ENCODE measurements at regions not wholly inside any gene's neighbourhood (a gene's known extent, or its start where the extent isn't known, plus 50 kb on each side); places are given as distances from the start of the nearest gene placed in this dataset.

DNA sequence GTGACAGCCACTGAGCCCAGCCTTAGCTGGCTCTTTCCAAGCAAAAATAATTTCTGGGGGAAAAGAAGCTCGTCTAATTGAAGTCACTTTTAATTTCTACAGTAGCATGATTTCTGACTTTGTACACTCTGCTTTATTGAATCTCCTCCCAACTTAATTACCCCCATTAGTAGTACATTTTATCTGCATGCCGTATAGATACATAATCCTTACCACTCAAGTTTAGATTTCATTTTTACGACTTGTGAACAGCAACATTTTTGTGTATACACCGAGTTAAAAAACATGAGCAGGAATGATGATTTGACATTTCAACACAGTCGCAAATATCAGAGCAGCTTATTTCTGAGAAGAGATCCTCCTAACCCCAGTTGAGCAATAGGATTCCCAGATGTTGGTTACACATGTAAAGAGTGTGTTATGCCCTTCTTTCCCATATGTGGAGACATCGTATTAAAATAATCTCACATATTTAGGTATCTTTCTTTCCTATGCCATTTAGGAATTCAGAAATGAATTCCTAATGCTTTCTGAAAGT, 127.3 kb upstream of the MTHFD1L start (continued):
- TF ChIP-seq ZNF155 (tag by site-specific recombination; IDR thresholded peaks at IDR 0.05) (no peak), ZSCAN16 (tag by site-specific recombination; IDR thresholded peaks at IDR 0.05) (no peak), ZNF169 (tag by site-specific recombination; IDR thresholded peaks at IDR 0.05) (no peak), ZNF654 (tag by site-specific recombination; IDR thresholded peaks at IDR 0.05; ENCODE audit: low read depth) (no peak), ZNF23 (tag by site-specific recombination; IDR thresholded peaks at IDR 0.05; ENCODE audit: borderline replicate concordance) (no peak), ZNF280D (tag by site-specific recombination; IDR thresholded peaks at IDR 0.05) (no peak), GLIS2 (tag by site-specific recombination; IDR thresholded peaks at IDR 0.05) (no peak), ZBTB17 (tag by site-specific recombination; IDR thresholded peaks at IDR 0.05) (no peak), WT1 (tag by site-specific recombination; IDR thresholded peaks at IDR 0.05) (peak; percentile 67), TRIM28 (IDR thresholded peaks at IDR 0.05; ENCODE audit: borderline replicate concordance, low read length) (0 out of 2 replicates have a peak, but pooled peaks have one; percentile 17), ZNF174 (tag by site-specific recombination; IDR thresholded peaks at IDR 0.05) (no peak), ZNF596 (tag by site-specific recombination; IDR thresholded peaks at IDR 0.05) (no peak), ZNF623 (tag by site-specific recombination; IDR thresholded peaks at IDR 0.05) (no peak), ZNF785 (tag by site-specific recombination; IDR thresholded peaks at IDR 0.05) (no peak), ZNF433 (tag by site-specific recombination; IDR thresholded peaks at IDR 0.05; ENCODE audit: low read depth) (no peak), OSR2 (tag by site-specific recombination; IDR thresholded peaks at IDR 0.05) (peak; percentile 87), ZBTB48 (tag by site-specific recombination; IDR thresholded peaks at IDR 0.05) (no peak), ZNF561 (tag by site-specific recombination; IDR thresholded peaks at IDR 0.05; ENCODE audit: borderline replicate concordance) (no peak), ZNF366 (tag by site-specific recombination; conservative IDR thresholded peaks at IDR 0.05) (no peak), ZIC2 (tag by site-specific recombination; IDR thresholded peaks at IDR 0.05) (no peak)
- TF ChIP-seq, protein P1, sequence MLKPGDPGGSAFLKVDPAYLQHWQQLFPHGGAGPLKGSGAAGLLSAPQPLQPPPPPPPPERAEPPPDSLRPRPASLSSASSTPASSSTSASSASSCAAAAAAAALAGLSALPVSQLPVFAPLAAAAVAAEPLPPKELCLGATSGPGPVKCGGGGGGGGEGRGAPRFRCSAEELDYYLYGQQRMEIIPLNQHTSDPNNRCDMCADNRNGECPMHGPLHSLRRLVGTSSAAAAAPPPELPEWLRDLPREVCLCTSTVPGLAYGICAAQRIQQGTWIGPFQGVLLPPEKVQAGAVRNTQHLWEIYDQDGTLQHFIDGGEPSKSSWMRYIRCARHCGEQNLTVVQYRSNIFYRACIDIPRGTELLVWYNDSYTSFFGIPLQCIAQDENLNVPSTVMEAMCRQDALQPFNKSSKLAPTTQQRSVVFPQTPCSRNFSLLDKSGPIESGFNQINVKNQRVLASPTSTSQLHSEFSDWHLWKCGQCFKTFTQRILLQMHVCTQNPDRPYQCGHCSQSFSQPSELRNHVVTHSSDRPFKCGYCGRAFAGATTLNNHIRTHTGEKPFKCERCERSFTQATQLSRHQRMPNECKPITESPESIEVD (tag by site-specific recombination; IDR thresholded peaks at IDR 0.05): peak; percentile 95

- Histone ChIP-seq H3K4me3 (ENCODE audit: low read depth, low read length) (no peak overlapping the region), H3K27ac (ENCODE audit: extremely low read depth, low read depth, low read length) (no peak overlapping the region), H3K4me1 (ENCODE audit: control insufficient read depth, insufficient read depth, low read length) (peaks cover 9% of the 10 kb centered on the region), H3K9me3 (ENCODE audit: control insufficient read depth, insufficient read depth, low read depth, low read length) (no peaks in the 10 kb centered on the region), H3K36me3 (ENCODE audit: control insufficient read depth in 2 of 2, insufficient read depth in 1 of 2, low read length in 2 of 2) (no peaks in the 10 kb centered on the region)
- POLR2A ChIA-PET: no interaction called here
- CTCF ChIA-PET: interaction anchor here (0.6 to 1.4 kb wide), 9 partner anchors 53 to 768 kb away, joined by 3 to 6 read pairs (median 3); no protein-coding TSS in a partner anchor
- TF ChIP-seq, protein P2, sequence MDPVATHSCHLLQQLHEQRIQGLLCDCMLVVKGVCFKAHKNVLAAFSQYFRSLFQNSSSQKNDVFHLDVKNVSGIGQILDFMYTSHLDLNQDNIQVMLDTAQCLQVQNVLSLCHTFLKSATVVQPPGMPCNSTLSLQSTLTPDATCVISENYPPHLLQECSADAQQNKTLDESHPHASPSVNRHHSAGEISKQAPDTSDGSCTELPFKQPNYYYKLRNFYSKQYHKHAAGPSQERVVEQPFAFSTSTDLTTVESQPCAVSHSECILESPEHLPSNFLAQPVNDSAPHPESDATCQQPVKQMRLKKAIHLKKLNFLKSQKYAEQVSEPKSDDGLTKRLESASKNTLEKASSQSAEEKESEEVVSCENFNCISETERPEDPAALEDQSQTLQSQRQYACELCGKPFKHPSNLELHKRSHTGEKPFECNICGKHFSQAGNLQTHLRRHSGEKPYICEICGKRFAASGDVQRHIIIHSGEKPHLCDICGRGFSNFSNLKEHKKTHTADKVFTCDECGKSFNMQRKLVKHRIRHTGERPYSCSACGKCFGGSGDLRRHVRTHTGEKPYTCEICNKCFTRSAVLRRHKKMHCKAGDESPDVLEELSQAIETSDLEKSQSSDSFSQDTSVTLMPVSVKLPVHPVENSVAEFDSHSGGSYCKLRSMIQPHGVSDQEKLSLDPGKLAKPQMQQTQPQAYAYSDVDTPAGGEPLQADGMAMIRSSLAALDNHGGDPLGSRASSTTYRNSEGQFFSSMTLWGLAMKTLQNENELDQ (tag by site-specific recombination; IDR thresholded peaks at IDR 0.05; ENCODE audit: low read depth): no peak
- TF ChIP-seq ZBTB17 (tag by site-specific recombination; IDR thresholded peaks at IDR 0.05): peak; percentile 83
- 0 out of 2 replicates have a peak, but pooled peaks have one; percentile 17 for TF ChIP-seq ZNF335 (tag by site-specific recombination; conservative IDR thresholded peaks at IDR 0.05)
Measured at GRCh38 chr6:150739711-150740349, 125.7 kb upstream of the MTHFD1L start.
